K562 (cell line): ENCODE measurements at regions not wholly inside any gene's neighbourhood (a gene's known extent, or its start where the extent isn't known, plus 50 kb on each side); places are given as distances from the start of the nearest gene placed in this dataset.

Experiments used
- LEF1 ChIP-seq: fragments of 450-650 bp; IDR thresholded peaks from 2 replicates; pipeline ENCODE4 v1.6.1; 2016; ENCODE audit warnings: mild to moderate bottlenecking
- POU5F1 ChIP-seq: fragments of 150-350 bp; IDR thresholded peaks from 2 replicates; pipeline ENCODE4 v1.6.1; 2014; ENCODE audit warnings: borderline replicate concordance, low read length, low read depth, mild to moderate bottlenecking; ENCODE audit not compliant: partially characterized antibody
- SIX5 ChIP-seq, 2 experiments: IDR thresholded peaks; 2 replicates each; pipeline ENCODE4 v1.6.1; 2011; ENCODE audit warnings: low read length in 2 of 2, borderline replicate concordance in 1 of 2, low read depth in 1 of 2, mild to moderate bottlenecking in 1 of 2, moderate library complexity in 1 of 2; ENCODE audit not compliant: insufficient read depth in 1 of 2

DNA sequence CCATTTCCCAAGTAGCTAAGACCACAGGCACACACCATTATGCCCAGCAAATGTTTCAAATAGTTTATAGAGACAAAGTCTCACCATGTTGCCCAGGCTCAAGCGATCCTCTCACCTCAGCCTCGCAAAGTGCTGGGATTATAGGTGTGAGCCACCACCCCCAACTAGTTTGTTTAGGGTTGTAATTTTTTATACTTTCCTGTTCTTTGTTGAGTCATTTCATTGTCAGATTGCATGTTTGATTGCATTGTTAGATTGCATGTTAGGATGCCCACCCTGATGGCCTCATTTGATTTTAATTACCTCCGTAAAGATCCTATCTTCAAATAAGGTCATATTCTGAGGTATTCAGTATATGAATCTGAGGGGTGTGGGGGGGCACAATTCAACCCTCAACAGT lies 73.3 kb upstream of the SASH1 start:
- TF ChIP-seq POU5F1 = no peak
- no peak for TF ChIP-seq LEF1
- no peak for TF ChIP-seq SIX5 (IDR thresholded peaks at IDR 0.05; ENCODE audit: borderline replicate concordance in 1 of 2, insufficient read depth in 1 of 2, low read depth in 1 of 2, low read length in 2 of 2)
